Fibroblast of mammary gland (primary cell): ENCODE measurements at regions not wholly inside any gene's neighbourhood (a gene's known extent, or its start where the extent isn't known, plus 50 kb on each side); places are given as distances from the start of the nearest gene placed in this dataset.

Experiments
- DNase-seq: peaks from one replicate; pipeline ENCODE4 v3.0.0-alpha.2; 2010; ENCODE audit warnings: low read depth
- H3K4me3 ChIP-seq: 2 replicates; pipeline ENCODE4 v1.5.1; 2011; ENCODE audit warnings: low read depth, mild to moderate bottlenecking, low read length, moderate library complexity; ENCODE audit not compliant: control insufficient read depth
- TF ChIP-seq, protein P1 (sequence below): conservative IDR thresholded peaks from 2 replicates; pipeline ENCODE4 v1.5.1; 2011; ENCODE audit warnings: low read depth, low read length, inconsistent platforms; ENCODE audit not compliant: control insufficient read depth, insufficient read depth

DNA sequence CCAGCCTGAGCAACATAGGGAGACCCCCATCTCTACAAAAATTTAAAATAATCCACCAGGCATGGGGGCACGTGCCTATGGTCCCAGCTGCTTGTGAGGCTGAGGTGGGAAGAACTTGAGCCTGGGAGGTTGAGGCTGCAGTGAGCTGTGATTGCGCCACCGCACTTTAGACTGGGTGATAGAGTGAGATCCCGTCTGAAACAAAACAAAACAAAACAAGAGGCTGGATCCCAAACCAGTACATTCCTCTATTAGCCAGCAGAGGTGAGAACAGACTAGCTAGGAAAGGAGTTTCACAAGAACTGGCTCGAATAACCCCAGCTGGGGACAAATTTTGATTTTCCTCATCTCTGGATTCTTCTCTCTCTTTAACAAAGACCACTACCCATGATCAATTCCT lies 366.7 kb upstream of the ZFHX3 start:
- TF ChIP-seq, protein P1, sequence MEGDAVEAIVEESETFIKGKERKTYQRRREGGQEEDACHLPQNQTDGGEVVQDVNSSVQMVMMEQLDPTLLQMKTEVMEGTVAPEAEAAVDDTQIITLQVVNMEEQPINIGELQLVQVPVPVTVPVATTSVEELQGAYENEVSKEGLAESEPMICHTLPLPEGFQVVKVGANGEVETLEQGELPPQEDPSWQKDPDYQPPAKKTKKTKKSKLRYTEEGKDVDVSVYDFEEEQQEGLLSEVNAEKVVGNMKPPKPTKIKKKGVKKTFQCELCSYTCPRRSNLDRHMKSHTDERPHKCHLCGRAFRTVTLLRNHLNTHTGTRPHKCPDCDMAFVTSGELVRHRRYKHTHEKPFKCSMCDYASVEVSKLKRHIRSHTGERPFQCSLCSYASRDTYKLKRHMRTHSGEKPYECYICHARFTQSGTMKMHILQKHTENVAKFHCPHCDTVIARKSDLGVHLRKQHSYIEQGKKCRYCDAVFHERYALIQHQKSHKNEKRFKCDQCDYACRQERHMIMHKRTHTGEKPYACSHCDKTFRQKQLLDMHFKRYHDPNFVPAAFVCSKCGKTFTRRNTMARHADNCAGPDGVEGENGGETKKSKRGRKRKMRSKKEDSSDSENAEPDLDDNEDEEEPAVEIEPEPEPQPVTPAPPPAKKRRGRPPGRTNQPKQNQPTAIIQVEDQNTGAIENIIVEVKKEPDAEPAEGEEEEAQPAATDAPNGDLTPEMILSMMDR: no peak
- no peak for DNase-seq
- no peak overlapping the region for H3K4me3 ChIP-seq

DNA sequence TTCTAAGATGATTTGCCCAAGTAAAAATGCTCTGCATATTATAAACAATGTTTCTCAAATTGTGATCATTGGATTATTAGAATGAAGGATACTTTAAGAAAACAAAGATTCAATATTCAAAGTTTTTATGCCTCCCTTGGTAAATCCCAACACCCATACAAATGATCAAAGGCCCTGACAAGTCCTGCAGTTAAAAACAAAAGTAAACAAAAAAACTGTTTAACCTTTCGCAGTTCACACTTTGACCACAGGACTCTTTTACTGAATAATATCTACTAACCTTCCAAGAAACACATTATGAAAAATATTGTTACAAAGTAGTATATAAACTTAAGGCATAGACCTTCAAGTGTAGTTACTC lies 365.9 kb upstream of the ZFHX3 start:
- H3K4me3 ChIP-seq: no peak overlapping the region
- TF ChIP-seq, protein P1: no peak
- no peak for DNase-seq

DNA sequence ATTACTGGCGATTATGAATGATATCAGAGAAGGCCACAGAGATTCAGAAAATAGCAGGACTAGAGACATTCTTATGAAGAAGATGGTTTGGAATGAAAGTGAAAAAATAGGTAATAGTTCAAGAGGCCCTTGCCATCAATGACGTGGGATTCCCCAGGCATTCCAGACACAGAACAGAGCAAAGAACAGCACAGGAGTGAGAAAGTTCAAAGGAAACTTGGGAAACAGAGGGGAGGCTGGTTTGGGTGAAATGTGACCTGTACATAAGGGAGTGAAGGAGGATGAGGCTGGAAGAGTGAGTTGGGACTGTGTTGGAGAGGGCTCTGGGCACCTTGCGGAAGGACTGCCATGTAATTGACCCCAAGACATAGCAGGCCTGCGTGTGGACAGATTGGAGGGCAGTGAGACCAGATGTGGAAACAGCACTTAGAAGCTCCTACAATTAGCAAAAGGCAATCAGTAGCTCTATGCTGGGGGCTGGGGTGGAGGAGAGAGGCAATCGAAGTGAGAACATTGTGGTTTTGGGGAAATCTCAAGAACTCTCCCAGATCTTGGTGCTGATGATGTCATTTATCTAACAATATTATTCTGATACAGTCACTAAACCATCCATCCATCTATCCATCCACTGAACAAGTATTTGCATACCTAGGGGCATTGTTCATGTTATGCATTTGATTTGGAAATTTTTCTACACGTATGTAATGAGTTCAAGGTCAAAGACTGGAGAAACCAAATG lies 365.3 kb upstream of the ZFHX3 start:
- TF ChIP-seq, protein P1: no peak
- DNase-seq: no peak
- no peak overlapping the region for H3K4me3 ChIP-seq

DNA sequence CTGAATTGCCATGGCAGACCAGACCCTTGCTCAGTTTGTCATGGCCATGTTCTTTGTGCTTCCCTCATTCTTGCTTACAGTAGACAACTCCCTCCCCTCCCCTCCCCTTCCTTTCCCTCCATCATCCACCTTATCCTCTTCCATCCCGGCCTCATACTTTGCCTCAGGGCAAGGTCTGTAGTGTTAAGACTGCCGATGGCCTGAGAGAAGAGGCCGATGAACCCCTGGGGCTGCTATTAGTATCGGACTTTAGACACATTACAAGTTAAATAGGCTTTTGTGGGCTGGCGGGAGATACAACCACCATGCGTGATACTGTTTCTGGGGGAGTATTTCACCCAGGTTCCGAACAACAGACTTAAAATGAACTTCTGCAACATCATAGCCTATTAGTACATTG lies 364.5 kb upstream of the ZFHX3 start:
- no peak overlapping the region for H3K4me3 ChIP-seq
- TF ChIP-seq, protein P1: no peak
- DNase-seq: no peak

DNA sequence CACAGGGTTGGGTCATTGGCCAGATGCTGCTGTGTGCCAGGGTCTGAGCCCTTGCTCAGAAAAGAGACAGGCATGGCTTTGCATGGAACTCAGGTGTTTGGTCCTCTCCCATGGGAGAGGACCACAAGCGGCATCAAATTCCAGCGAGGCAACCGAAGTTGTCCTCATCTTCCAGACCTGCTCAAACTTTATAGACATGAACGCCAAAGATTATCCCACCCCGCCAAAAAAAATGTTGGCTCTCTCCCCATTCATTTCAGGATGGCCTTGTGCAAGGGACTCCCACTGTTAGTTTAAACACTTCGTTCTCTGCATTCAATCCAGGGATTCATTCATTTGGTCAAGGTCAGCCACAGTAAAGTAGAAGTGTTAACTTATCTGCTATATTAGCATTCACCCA lies 360.8 kb upstream of the ZFHX3 start:
- TF ChIP-seq, protein P1: no peak
- no peak overlapping the region for H3K4me3 ChIP-seq
- DNase-seq: no peak

DNA sequence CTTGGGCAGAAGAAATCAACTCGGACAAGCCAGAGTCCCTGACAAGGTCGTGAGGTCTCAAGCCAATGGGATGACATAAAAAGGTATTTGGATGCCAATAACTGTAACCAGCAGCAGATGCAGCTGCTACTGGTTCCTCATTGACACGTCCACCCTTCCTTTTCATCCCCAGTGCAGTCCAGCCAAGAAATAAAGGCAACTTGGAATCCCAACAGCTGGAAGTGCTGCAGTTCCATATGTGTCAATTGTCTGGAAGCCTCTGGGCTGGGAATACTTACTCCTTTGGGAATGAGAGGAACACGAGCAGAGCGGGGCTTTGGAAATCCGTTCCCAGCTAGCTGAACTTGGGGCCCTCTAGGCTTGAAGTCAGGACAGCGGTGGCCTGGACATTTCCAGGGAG lies 360.4 kb upstream of the ZFHX3 start:
- TF ChIP-seq, protein P1: no peak

DNA sequence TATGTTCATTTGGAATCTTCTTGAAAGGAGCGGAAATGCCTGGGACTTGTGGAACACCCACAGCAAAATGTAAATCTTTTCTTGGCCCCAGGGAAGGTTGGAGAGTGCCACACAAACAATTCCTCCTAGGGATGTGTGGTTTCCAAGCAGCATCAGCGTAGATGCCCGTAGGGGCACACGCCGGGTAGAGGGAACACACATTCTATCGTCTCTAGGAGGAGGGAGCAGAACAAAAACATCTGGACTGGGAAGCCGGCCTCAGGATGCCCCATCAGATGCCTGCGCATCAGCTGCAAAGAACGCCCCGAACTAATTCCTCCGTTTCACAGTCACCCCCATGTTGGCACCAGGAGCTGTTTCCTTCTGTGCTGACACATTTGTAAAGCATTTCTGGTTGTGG lies 357.9 kb upstream of the ZFHX3 start:
- H3K4me3 ChIP-seq: no peak overlapping the region
- TF ChIP-seq, protein P1: no peak
- DNase-seq: no peak

More for the DNA sequence above, 360.4 kb upstream of the ZFHX3 start:
- DNase-seq: no peak
- H3K4me3 ChIP-seq: no peak overlapping the region
